HG03175 (cell line): ENCODE measurements at regions not wholly inside any gene's neighbourhood (a gene's known extent, or its start where the extent isn't known, plus 50 kb on each side); places are given as distances from the start of the nearest gene placed in this dataset.

ENCODE experiments used
- ATAC-seq: cut with Tn5 transposase; IDR thresholded peaks from one replicate; pipeline ENCODE4 v1.9.1; 2021; ENCODE audit warnings: mild to moderate bottlenecking, moderate library complexity; ENCODE audit not compliant: unreplicated experiment

DNA sequence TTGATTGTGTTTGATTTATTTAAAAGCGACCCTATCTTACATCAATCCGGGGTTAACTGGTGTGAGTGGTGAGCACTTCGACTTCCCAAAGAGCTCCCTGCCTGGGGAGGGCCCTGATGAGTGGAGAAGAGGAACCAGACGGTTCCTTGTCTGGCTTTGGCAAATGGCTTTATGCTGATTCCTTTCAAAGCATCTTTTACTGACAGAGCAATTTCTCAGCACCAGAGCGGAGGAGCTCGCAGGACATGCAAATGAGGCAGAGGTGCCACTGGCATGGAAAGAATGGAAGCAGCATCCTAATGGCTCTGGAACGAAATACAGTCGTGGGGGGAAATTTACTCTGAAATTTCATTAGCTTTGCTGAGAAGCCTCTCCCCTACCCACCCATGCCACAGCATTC is 410.9 kb upstream of the B3GAT1 start:
- ATAC-seq: no peak

DNA sequence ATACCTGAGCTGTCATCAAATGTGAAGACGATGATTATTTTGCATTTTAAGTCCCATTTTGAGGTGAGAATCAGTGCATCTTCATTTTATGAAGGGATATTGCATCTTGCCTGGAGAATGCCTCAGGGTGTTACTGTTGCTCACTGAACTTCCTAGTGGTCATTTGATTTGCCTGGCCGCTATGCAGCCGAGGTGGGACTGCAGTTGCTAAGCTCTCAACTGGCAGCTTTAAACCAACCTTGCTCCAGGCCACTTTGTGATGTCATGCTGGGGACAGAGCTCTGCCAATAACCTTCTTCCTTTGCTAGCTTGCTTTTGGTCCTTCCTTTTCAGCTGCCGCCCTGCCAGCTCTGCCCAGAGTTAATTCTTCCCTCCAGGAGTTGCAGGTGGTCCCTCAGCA is 409.4 kb upstream of the B3GAT1 start:
- no peak for ATAC-seq

DNA sequence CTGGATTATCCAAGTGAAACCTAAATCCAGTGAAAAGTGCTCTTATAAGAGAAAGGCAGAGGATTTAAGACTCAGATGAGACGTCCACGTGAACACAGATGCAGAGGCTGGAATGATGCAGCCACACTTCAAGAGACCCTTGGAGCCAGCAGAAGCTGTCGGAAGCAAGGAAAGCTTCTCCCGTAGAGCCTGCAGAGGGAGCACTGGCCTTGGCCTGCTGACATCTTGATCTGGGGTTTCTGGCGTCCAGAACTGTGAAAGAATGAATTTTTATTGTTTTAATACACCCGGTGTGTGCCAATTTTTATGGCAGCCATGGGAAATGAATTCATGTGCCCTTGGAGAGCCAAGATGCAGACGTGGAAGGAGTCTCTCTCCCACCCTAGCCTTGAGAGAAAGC is 407.0 kb upstream of the B3GAT1 start:
- ATAC-seq: no peak

DNA sequence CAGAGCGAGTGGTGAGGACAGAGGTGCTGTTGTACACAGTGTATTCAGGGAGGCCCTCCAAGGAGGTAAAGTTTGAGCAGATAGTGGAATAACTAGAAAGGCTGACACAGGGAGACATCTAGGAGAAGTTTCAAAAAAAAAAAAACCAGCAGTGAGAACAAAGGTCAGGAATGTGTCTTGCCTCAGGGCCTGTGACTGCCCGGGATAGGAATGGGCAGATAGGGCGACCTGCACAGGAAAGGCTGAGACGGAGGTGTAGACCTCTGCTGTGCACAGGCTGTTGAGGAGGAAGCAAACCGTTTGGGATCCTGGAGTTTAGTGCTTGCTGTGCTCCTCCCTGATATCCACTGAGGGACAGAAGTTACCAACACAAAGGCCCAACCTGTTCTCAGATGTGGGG is 406.5 kb upstream of the B3GAT1 start:
- no peak for ATAC-seq

DNA sequence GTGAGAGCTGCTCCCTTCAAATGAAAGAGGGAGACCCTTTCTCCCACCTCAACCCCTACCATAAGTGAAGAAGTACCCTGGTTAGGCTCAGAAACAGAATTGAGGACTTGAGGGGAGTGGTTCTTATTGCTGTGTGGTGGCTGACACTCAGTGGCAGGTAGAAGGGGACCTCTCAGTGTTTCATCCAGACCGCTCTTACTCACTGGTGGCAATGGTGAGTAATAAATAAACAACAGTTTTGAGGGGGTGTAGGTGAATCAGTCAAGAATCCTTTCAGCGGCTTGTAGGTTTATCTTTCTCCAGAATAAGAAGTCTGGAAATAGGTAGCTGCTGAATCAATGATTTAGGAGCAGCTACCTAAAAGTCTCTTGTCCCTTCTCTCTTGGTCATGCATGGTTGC is 403.4 kb upstream of the B3GAT1 start:
- ATAC-seq: no peak

DNA sequence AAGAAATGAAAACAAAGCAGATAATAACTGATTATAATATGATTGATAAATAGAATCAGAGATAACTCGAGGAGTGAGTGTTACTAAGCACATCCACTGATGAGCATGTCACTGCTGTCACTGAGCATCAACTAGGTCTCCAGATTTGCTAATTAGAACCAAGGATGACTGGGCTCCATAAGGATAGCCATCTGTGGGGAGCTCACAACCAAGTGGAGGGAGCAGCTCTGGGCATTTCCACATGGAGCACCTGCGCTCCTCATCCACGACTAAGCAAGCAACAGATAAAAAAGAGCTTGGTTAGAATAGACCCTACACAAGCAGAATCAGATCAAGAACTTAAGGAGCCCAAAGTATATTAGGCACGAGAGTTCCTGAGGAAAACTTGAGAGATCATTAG is 396.0 kb upstream of the B3GAT1 start:
- no peak for ATAC-seq

DNA sequence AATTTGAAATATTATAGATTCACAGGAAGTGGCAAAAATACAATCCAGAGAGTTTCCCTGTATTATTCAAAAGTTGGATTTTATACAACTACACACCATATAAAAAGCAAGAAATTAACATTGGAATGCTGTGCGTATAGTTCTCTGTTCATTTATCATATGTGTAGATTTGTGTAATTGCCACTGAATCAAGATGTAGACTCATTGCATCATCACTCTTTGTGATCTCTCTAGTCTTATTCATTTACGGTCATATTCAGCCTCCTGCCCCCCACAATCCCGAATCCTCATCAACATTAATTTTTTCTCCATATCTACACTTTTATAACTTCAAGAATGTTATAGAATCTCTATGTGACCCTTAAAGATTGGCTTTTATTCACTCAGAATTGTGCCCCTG is 390.6 kb upstream of the B3GAT1 start:
- ATAC-seq: no peak

DNA sequence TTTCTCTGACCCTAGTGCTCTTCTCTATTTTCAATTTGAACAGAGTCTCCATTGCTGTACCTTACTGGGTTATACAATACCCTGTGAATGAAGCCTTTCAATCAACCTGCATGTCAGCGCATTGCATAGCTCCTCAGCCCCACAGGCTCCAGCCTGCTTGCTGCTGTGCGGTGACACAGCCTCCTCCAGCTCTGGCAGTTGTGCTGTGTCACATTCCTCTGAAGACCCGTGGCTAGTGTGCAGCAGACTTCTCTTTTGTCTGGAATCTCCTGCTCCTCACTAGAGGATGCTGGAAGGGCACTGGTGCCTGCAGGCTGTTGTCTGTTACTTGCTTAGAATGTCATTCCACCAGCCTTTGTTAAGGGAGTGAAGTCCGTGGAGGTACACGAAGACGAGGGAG is 390.1 kb upstream of the B3GAT1 start:
- no peak for ATAC-seq

DNA sequence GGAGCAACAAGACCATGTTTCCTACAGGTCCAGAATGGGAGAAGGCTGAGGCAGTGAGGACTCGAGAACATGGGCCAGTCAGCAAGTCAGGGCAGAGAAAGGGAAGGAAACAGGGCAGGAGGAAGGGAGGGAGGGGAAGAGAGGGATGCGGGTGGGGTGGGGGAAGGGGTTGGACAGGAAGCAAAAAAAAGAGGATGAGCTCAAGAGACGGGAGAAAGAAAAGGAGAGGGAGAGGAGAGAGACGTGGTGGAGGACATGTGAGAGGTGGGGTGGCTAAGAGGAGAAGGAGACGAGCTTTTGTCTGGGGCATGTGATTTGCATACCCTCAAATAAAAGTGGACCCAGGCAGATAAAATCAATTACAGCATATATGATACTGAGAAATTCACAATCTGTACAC is 389.5 kb upstream of the B3GAT1 start:
- no peak for ATAC-seq

DNA sequence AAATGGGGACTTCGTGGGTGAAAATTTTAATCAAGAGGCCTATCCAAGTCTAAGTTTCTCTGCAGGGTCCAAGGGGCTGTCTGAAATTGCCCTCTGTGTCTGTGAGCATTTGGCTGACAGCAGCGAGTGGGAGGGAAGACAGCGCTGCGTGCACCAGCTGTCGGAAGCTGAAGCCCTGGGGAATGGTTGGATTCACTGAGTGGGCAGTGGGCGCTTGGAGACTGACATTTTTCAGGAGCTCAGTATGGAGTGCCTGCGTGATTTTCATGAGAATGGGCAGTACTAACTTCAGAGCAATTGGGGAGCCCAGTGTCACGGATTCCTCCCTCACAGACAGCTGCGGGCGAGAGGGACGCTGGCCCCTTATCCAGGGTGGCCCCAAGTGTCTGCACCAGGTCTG is 388.8 kb upstream of the B3GAT1 start:
- no peak for ATAC-seq

DNA sequence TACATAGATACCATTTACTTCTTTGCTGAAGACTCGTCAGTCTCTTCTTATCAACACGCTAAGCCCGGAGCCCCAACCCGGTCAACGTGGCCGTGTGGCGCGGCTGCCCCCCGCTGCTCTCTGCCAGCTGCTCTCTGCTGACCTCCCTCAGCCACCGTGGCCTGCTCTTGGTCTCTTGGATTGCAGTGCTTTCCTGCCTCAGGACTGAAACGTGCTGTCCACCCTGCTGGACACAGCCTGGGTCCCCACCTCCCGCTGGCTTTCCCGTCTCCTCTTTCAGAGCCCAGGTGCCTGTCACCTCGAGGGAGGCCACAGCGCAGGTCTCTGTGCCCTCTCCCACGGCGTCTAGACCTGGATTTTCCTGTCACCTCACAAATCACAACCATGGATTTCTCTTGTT is 388.1 kb upstream of the B3GAT1 start:
- no peak for ATAC-seq

DNA sequence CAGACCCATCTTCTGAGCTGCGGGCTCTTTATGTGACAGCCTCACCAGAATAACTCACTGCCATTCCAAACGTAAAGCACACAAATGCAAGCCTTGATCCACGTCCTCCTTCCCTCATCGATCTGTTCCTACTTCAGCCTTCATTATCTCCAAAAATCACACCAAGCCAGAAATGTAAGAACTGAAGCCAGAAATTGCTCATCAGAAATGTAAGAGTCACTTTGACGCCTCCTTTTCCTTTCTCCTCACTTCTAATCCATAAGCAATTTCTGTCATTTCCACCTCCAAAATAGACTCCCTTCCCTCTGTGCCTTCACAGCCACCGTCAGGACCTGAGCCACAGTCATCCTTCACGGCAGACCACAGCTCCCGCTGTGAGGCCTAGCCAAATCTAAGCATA is 387.3 kb upstream of the B3GAT1 start:
- ATAC-seq: no peak

DNA sequence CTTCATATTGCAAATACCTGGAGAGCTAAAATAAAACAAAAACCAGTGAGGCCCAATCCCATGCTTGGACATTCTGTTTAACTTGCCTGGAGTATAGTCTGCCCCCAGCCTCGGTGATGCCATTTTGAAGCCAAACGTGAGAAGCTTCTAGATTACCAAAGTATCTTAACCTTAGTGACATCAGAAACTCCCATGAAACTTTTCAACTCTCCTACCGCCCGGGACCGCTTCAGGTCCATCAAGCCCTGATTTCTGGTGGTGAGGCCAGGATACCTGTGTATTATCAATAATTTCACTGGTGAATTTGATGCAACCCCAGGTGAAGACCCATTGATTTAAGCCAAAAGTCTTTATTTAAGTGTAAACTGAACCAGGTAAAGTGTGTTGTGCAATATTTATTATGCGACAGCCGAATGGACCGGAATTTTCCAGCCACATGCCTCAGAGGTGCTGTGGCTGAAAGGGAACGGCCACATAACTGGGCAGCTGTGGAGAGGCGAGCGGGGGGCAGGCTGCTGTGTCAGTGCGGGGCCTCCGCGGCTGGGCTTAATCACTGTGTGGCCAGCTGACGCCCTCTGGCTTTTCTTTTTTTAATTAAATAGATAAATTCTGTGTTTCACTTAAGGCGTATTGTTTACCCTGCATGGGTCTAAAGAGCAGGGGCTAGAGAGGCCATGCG is 385.5 kb upstream of the B3GAT1 start:
- ATAC-seq: no peak

DNA sequence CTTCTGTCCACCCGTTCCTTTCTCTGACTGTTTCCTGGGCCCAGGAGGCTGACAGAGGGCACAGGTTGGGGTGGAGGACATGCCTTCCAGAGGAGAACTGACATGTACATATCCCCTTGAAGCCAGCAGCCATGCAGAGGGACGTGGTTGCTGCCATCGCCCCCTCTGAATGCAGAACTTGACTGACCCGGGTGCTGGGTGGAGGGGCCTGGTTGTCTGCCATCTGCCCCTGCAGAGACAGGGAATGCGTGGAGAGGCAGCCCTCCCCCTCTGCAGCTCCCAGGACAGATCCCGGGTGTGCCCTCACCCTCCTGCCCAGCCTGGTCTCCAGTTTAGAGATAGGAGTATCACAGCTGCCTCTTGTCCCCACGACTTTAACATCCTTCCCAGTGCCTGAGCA is 383.0 kb upstream of the B3GAT1 start:
- ATAC-seq: no peak

DNA sequence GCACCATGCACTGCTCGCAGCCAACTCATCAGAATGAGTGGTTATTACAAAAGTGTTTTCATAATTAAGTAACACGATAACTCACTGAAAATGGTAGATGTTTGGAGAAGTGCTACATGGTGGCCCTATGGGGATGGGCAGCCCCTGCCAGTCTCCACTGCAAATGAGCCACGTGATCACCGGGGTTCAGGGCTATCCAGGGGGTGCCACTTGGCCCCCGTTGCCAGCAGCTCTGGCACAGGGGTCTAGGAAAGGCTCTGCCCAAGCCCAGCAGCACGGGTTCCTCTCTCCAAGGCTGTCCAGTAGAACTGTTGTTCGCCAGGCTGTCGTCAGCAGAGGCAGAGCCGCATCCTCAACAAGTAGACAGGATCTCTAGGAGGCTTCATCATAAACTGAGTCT is 382.1 kb upstream of the B3GAT1 start:
- ATAC-seq: no peak

DNA sequence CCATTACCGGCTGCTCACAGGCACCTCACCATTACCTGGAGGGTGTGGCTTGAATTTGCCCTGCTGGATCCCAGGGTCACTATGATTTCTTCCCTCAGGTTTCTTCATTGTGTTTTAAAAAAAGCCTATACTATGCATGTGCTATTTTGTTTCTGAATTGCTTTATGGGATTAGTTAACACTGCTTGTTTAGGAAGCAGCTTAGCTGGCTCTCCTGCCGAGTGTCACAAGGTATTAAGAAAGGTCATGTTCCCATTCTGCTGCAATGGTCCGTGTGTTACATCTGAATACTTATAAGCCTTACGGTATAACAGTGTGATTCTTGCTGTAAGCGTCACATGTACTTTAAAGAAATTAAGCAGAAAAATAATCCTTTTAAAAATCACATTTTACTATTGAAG is 380.6 kb upstream of the B3GAT1 start:
- ATAC-seq: no peak

DNA sequence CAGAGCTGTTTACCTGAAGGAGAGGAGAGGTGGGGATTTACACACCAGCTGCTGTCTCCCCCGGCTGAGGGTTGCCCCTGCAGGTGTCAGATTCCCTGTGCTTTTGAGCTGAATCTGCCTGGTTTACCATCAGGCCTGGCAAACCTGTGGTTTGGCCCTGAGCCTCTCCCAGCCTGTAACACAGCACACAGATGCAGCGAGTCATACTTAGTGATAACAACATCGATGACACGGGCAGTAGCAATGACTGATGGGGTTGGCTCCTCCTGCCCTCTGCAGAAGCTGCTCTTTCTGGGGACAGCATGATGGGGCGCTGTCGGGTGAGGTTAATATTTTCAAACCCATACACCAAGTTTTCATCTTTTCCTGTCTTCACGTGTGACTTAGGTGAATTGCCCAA is 380.0 kb upstream of the B3GAT1 start:
- ATAC-seq: no peak

DNA sequence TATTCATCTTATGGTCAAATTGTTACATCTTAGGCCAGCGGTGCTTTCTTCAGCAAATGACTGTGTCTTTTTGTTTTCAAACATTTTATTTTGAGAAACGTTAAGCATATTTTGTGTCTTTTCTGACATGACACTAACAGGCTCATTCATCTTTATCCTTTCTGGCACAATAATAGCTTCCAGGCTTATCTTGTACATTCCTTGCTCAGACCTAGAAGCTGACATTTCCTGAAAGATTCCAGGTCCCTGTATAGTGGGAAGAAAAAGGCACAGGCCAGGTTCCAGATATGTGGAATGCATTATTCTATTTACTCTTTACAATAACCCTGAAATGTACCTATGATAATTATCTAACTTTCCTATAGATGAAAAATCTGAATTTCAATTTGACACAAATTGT is 379.1 kb upstream of the B3GAT1 start:
- ATAC-seq: no peak

DNA sequence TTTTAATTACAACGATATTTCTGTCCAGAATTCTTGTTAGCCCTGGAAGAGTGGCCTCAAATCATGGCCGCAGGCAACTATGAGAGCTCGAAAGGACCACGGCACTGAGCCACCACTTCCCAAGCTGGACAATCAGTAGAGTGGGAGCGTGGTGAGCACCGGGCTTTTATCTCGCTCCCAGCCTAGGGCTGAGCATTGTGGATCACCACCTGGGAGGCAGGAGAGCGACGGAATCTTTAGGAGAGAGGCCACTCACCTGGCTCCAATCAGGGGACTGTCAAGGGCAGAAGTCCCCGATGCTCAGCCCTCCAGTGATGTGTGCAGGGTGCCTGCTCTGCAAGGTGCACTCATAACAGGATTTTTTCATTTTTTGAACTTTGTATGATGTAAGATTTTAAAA is 377.1 kb upstream of the B3GAT1 start:
- no peak for ATAC-seq

DNA sequence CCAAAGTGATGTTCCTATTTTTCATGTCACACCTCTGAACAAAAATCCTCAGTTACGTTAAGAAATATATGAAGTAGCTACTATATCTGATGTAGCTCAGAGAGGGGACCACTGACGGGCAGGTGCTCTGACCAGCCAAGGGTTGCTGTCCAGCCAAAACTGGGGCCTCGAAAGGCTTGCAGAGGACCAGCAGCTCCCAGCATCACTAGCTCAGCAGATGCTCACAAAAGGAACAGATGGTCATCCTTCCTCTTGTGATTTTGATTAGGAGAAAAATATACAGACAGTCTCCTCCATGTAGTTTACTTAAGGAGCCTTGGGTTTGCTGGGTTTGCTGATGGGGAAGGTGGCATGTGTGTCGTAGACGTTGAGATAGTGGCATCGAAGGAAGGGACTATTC is 374.6 kb upstream of the B3GAT1 start:
- no peak for ATAC-seq

DNA sequence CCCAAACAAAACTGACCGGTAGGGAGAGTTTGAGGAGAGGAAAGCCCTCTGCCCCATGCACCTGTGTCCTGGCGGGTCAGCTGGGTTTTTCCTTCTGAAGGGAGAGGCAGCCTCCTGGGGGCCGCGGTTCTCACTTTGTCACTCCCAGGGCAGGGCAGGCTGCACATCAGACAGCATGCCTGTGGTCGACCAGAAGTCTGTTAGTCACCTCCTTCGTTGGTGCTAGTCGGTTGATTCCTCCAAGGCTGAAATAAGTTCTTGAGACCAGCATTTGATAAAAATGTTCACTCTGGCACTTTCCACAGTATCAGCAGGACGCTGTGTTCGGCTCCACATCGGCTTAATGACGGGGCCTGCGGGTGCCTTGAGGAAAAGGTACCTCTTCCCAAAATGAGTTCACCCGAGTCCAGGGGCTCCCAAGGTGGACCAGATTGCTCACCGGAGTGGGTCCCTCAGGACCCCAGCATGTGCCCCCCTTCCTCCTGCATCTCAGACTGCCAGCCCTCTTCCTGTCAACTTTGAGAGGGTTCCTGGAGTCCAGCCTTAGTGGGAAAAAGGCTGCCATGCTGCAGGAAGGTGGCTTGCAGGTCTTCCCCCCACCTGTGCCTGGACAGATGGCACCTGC is 373.7 kb upstream of the B3GAT1 start:
- ATAC-seq: no peak

DNA sequence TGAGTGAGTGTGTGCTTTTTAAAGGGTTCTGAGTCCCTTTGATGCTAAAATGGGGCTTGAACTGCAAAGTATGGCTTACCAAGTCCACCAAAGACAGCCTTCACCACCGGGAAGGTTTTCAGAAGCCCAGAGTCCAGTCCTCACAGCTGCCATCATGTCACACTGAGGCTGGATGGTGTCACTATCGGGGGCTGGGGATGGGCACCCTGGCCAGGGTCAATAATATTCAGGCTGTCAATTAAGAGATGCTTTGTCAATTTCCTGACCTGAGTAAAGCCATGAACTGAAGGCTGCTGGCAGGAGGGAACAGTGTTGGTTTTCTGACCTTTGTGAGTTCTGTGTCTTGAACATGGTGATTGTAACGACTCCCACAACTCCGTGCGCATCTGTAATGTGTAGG is 373.0 kb upstream of the B3GAT1 start:
- ATAC-seq: no peak

DNA sequence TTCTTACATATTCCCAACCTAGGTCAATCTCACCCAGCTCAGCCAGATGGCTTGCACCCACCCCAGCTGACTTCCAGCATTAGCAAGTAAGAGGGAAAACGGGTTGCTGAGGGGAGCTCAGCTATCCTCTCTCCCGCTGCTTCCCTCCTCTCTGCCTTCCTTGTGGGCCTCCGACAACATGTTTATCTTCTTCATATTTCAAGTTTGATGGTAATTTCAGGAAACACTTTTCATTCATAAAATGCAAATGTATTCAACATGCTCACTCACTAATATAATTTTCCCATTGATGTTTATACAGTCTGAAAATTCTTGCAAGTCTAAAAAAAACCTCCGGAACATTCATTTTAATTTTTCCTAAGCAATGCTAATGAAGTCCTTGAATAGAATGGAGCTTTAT is 372.5 kb upstream of the B3GAT1 start:
- no peak for ATAC-seq
